Bronchial epithelial cell (primary cell): ENCODE measurements at regions not wholly inside any gene's neighbourhood (a gene's known extent, or its start where the extent isn't known, plus 50 kb on each side); places are given as distances from the start of the nearest gene placed in this dataset.

ENCODE experiments used
- DNase-seq: peaks from one replicate; pipeline ENCODE4 v3.0.0-alpha.2; 2010; ENCODE audit warnings: low read depth
- FAIRE-seq: peaks from 2 replicates; lab custom pipeline; 2011; peaks lifted over from hg19 to GRCh38; lab: Jason Lieb, UNC
- H3K27me3 ChIP-seq: 2 replicates; pipeline ENCODE4 v1.5.1; 2011; ENCODE audit warnings: low read length; ENCODE audit not compliant: control insufficient read depth, insufficient read depth
- H3K36me3 ChIP-seq: 2 replicates; pipeline ENCODE4 v1.5.1; 2011; ENCODE audit warnings: low read length; ENCODE audit not compliant: control insufficient read depth, insufficient read depth
- H3K4me3 ChIP-seq: 2 replicates; pipeline ENCODE4 v1.5.1; 2011; ENCODE audit warnings: mild to moderate bottlenecking, low read depth, low read length, control low read depth
- TF ChIP-seq, protein P1 (sequence below): IDR thresholded peaks from 2 replicates; pipeline ENCODE4 v1.5.1; 2011; ENCODE audit warnings: mild to moderate bottlenecking, moderate library complexity, low read length, control low read depth, inconsistent platforms; ENCODE audit not compliant: insufficient read depth, severe bottlenecking

DNA sequence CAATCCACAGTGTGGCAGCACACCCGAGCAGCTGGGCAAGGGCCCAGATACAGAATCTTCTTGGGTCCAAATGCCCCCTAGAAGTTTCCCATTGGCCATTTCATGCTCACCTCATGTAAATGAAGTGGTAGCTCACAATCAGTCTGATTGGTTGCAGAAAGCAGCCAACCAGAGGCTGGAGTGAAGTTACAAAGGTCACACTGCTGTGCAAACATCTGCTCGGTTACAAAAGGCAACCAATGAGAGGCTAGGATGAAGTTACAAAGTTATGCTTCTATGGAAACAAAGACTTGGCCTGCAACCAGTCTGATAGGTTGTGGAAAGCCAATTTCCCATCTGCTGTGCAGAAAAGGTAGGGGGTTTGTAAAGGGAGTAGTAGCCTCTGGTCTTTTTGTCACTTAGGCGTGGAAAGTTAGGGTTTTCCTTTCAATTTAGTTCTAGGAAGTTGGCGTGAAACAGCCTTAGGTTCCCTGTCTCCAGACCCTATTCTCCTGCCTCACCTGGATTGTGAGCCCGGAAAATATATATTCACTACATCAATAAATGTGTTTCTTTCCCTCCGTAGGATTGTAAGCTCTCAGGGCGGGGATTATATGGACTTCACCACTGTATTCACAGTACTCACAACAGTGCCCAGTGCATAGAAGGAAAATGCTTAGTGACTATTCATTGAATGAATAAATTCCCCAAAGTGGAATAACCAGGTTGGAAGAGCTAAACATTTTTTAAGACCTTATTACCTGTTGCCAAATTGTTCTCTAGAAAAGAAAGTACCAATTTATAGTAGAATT, 91.9 kb downstream of the URB2 start:
- no peak for FAIRE-seq

DNA sequence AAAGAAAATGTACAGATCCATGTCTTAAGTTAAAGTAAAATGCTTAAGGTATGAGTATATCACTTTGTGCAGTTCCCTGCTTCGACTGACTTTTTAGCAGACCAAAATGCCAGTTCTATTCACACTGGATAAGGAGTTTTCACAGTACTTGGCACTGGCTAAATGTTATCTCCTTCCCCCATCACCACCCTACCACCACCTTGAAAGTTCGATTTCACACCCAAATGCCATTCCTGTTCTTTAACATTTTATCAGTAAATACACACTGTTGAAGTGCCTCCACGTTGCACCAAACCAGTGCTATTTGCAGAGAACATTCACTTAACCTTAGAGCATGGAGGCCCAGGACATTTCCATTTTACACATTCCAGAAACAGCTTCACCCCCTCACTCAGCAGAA, 100.0 kb downstream of the URB2 start:
- no peaks in the 10 kb centered on the region for H3K27me3 ChIP-seq
- DNase-seq (no peak), FAIRE-seq (no peak)
- no peaks in the 10 kb centered on the region for H3K36me3 ChIP-seq
- TF ChIP-seq, protein P1, sequence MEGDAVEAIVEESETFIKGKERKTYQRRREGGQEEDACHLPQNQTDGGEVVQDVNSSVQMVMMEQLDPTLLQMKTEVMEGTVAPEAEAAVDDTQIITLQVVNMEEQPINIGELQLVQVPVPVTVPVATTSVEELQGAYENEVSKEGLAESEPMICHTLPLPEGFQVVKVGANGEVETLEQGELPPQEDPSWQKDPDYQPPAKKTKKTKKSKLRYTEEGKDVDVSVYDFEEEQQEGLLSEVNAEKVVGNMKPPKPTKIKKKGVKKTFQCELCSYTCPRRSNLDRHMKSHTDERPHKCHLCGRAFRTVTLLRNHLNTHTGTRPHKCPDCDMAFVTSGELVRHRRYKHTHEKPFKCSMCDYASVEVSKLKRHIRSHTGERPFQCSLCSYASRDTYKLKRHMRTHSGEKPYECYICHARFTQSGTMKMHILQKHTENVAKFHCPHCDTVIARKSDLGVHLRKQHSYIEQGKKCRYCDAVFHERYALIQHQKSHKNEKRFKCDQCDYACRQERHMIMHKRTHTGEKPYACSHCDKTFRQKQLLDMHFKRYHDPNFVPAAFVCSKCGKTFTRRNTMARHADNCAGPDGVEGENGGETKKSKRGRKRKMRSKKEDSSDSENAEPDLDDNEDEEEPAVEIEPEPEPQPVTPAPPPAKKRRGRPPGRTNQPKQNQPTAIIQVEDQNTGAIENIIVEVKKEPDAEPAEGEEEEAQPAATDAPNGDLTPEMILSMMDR, result no peak
- no peak overlapping the region for H3K4me3 ChIP-seq

More for the DNA sequence above, 91.9 kb downstream of the URB2 start:
- no peaks in the 10 kb centered on the region for H3K27me3 ChIP-seq
- TF ChIP-seq, protein P1, result no peak
- H3K4me3 ChIP-seq, result no peak overlapping the region
- no peaks in the 10 kb centered on the region for H3K36me3 ChIP-seq
- no peak for DNase-seq

DNA sequence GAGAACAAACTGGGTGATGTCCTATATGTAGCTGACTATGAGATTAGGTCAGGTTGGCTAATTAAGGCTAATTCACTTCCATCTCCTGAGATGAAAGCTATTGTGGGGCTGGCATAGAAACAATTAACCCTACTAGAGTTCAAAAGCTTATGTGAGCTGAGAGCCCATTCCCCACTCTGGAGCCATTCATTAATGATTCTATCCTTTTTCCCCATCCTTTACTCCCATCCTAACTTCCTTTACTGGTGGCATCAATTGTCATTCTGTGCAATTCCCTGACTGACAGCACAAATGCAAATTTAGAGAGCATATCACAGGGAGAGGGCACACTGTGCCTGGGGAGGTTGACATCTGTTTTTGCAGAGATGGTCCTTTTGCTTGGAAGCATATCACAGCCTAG, 103.9 kb downstream of the URB2 start:
- no peak for DNase-seq
- no peak overlapping the region for H3K4me3 ChIP-seq
- no peak for FAIRE-seq

DNA sequence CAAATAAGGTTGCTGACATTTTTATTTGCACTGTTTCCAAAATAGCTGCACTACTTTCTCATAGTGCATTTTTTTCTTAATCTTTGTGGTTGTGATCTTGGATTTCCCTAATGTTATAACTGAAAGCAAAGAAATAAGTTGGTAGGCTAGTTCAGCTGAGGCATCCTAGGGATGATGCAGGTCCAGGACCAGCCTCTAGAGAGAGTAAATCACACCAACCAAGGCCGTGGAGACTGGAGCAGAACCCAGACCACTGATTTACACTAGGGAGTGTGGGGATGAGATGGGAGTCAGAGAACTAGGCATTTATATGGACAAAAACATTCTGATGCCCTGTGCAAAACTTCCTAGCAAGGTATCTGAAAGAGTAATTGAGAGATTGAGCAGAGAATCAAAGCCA, 104.5 kb downstream of the URB2 start:
- TF ChIP-seq, protein P1, result no peak
- no peak overlapping the region for H3K4me3 ChIP-seq
- no peaks in the 10 kb centered on the region for H3K36me3 ChIP-seq
- FAIRE-seq (no peak), DNase-seq (no peak)
- H3K27me3 ChIP-seq, result no peaks in the 10 kb centered on the region

More for the DNA sequence above, 103.9 kb downstream of the URB2 start:
- Histone ChIP-seq H3K27me3 (no peaks in the 10 kb centered on the region), H3K36me3 (no peaks in the 10 kb centered on the region)
- TF ChIP-seq, protein P1, result no peak

DNA sequence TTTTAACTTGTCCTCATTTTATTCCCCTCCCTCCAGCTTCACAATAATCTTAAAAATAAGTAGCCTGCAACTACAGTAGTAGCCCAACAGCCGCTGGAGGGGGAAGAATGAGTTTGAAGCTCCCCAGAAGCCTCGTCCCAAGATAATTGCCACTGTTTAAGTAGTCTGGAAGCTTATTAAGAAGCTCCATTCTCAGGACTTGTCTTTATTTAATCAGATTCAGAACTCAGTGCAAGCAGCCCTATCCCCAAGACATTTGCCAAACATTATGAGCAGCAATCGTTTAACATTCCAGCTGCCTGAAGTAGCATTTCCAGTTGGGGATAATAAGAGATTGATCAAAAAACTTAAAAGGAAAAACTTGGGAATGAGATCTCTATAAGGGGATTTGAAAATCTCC, 106.0 kb downstream of the URB2 start:
- Histone ChIP-seq H3K36me3 (no peaks in the 10 kb centered on the region), H3K4me3 (no peak overlapping the region), H3K27me3 (no peaks in the 10 kb centered on the region)
- FAIRE-seq (no peak), DNase-seq (no peak)
- TF ChIP-seq, protein P1, result no peak
